SU-DHL-6 (cell line): ENCODE measurements at regions not wholly inside any gene's neighbourhood (a gene's known extent, or its start where the extent isn't known, plus 50 kb on each side); places are given as distances from the start of the nearest gene placed in this dataset.

Source experiments
- H2AFZ ChIP-seq: fragments of 200-600 bp; sonication (generic); 2 replicates; pipeline ENCODE4 v1.6.1; 2014; ENCODE audit warnings: low read depth, mild to moderate bottlenecking, moderate library complexity, mixed read lengths, antibody characterized with exemption, low read length; ENCODE audit not compliant: severe bottlenecking
- H3F3A ChIP-seq: fragments of 200-600 bp; shearing (Covaris generic); 2 replicates; pipeline ENCODE4 v1.6.0; 2016; ENCODE audit warnings: antibody characterized with exemption, mild to moderate bottlenecking; ENCODE audit not compliant: insufficient read depth
- H3K27ac ChIP-seq: fragments of 200-600 bp; sonication (generic); 2 replicates; pipeline ENCODE4 v1.5.1; 2016; ENCODE audit warnings: low read depth, mild to moderate bottlenecking, low read length, moderate library complexity, mixed read lengths
- H3K27me3 ChIP-seq: fragments of 200-600 bp; sonication (generic), shearing (Covaris generic); 2 replicates; pipeline ENCODE4 v1.6.0; 2014; ENCODE audit warnings: mild to moderate bottlenecking, low read length
- H3K36me3 ChIP-seq: fragments of 200-600 bp; sonication (generic); 2 replicates; pipeline ENCODE4 v1.6.1; 2014; ENCODE audit warnings: mild to moderate bottlenecking, low read length, mixed read lengths
- H3K4me2 ChIP-seq: fragments of 300-600, 200-600 bp; shearing (Covaris generic), sonication (generic); 2 replicates; pipeline ENCODE4 v1.6.0; 2014; ENCODE audit warnings: low read length, low read depth, mild to moderate bottlenecking; ENCODE audit not compliant: poor library complexity, severe bottlenecking
- H3K4me3 ChIP-seq: fragments of 200-600 bp; sonication (generic); 2 replicates; pipeline ENCODE4 v1.5.1; 2014; ENCODE audit warnings: antibody characterized with exemption, low read length, mild to moderate bottlenecking, mixed read lengths; ENCODE audit not compliant: insufficient read depth, poor library complexity, severe bottlenecking
- H3K79me2 ChIP-seq: fragments of 200-600 bp; sonication (generic); 2 replicates; pipeline ENCODE4 v1.6.1; 2014; ENCODE audit warnings: mild to moderate bottlenecking, low read length, moderate library complexity; ENCODE audit not compliant: insufficient read depth
- H3K9ac ChIP-seq: fragments of 200-600 bp; sonication (generic); 2 replicates; pipeline ENCODE4 v1.7.0; 2014; ENCODE audit warnings: mild to moderate bottlenecking, low read length
- H3K9me2 ChIP-seq: fragments of 200-600 bp; sonication (generic); replicated peaks from 2 replicates; pipeline ENCODE4 v1.6.1; 2014; ENCODE audit warnings: low read length; ENCODE audit not compliant: insufficient read depth
- H3K9me3 ChIP-seq: fragments of 200-600 bp; sonication (generic); 2 replicates; pipeline ENCODE4 v1.6.1; 2014; ENCODE audit warnings: low read length, mixed read lengths; ENCODE audit not compliant: insufficient read depth
- H4K20me1 ChIP-seq: fragments of 200-600 bp; sonication (generic); 2 replicates; pipeline ENCODE4 v1.6.1; 2014; ENCODE audit warnings: low read depth, mild to moderate bottlenecking, antibody characterized with exemption, low read length, moderate library complexity, mixed read lengths
- EZH2phosphoT487 ChIP-seq: fragments of 200-600 bp; sonication (generic), shearing (Covaris generic); conservative IDR thresholded peaks from 2 replicates; pipeline ENCODE4 v1.6.1; 2018; ENCODE audit warnings: mild to moderate bottlenecking, antibody characterized with exemption, low read length, moderate library complexity, mixed read lengths
- TF ChIP-seq, protein P1 (sequence below): fragments of 200-600 bp; sonication (generic); IDR thresholded peaks from one replicate; pipeline ENCODE4 v1.5.1; 2017; ENCODE audit warnings: antibody characterized with exemption, mild to moderate bottlenecking, low read length, moderate library complexity; ENCODE audit not compliant: insufficient read depth, poor library complexity, severe bottlenecking

DNA sequence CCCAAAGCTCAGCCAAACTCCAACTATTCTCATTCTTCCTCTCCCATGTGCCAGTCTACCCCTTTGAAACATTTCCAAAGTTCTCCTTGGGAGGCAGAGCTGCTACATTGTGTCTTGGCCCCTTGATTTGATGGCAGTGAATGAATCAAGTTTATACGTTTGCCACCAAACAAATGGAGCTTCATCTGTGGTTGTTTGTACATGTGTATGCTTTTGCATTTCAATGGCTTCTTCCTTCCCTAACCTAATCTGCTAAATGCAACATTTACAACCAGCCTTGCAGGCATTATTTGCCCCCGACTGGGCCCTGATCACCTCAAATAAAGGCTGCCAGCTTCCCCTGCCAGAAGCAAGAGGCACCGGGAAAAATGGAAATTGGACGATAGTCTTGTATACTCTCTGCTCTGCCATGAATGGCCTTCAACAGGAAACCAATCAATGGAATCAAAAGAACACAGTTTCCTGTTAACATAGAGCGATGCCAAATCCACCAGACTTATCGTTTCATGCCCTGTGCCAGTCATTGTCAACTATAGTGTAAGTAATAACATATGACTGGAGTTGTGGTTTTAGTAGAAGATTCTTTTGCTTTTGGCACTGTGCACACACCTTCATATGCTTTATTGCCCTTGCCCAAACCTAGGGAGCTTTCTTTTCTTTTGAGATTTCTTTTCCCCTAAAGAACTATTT is 97.8 kb downstream of the TMEM30B start:
- Histone ChIP-seq H3K9me3 (no peaks in the 10 kb centered on the region), H3F3A (no peaks in the 10 kb centered on the region), H2AFZ (no peak overlapping the region), H3K9me2 (no peaks in the 10 kb centered on the region), H3K4me2 (no peak overlapping the region), H3K27me3 (no peaks in the 10 kb centered on the region), H3K79me2 (no peaks in the 10 kb centered on the region), H3K36me3 (no peaks in the 10 kb centered on the region), H4K20me1 (no peaks in the 10 kb centered on the region), H3K4me3 (no peak overlapping the region), H3K9ac (no peak overlapping the region), H3K27ac (no peak overlapping the region)
- no peak for TF ChIP-seq EZH2phosphoT487
- TF ChIP-seq, protein P1, sequence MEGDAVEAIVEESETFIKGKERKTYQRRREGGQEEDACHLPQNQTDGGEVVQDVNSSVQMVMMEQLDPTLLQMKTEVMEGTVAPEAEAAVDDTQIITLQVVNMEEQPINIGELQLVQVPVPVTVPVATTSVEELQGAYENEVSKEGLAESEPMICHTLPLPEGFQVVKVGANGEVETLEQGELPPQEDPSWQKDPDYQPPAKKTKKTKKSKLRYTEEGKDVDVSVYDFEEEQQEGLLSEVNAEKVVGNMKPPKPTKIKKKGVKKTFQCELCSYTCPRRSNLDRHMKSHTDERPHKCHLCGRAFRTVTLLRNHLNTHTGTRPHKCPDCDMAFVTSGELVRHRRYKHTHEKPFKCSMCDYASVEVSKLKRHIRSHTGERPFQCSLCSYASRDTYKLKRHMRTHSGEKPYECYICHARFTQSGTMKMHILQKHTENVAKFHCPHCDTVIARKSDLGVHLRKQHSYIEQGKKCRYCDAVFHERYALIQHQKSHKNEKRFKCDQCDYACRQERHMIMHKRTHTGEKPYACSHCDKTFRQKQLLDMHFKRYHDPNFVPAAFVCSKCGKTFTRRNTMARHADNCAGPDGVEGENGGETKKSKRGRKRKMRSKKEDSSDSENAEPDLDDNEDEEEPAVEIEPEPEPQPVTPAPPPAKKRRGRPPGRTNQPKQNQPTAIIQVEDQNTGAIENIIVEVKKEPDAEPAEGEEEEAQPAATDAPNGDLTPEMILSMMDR: no peak

DNA sequence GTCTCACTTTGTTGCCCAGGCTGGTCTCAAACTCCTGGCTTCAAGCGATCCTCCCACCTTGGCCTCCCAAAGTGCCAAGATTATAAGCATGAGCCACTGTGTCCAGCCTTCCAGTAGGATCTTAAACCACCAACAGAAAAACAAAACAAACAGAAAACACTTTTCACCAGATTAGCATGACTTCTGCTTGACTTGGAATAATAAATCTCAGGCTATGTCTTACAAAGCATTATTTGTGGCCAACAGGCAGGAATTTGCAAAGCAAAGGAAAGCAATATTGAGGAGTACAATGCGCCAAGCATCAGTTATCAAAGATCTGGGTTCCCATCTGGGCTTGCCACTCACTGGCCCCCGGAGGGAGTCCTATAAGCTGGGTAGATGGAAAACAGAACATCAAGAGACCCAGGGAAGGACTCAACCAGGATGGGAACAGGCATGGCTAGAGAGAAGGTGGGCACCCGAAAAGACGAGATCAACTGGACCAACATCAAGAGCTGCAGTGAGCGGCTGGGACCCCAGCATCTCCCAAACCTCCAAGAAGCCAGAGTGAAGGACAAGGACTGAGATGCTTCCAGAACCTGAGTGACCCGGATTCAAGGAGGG is 101.2 kb downstream of the TMEM30B start:
- H3K9me3 ChIP-seq: no peaks in the 10 kb centered on the region
- no peak overlapping the region for H2AFZ ChIP-seq
- no peaks in the 10 kb centered on the region for H4K20me1 ChIP-seq
- H3F3A ChIP-seq: no peaks in the 10 kb centered on the region
- no peak overlapping the region for H3K9ac ChIP-seq
- no peak for TF ChIP-seq EZH2phosphoT487
- TF ChIP-seq, protein P1: no peak
- H3K27ac ChIP-seq: no peak overlapping the region
- no peak overlapping the region for H3K4me2 ChIP-seq
- H3K79me2 ChIP-seq: no peaks in the 10 kb centered on the region
- H3K4me3 ChIP-seq: no peak overlapping the region
- no peaks in the 10 kb centered on the region for H3K27me3 ChIP-seq
- no peaks in the 10 kb centered on the region for H3K36me3 ChIP-seq
- no peaks in the 10 kb centered on the region for H3K9me2 ChIP-seq

DNA sequence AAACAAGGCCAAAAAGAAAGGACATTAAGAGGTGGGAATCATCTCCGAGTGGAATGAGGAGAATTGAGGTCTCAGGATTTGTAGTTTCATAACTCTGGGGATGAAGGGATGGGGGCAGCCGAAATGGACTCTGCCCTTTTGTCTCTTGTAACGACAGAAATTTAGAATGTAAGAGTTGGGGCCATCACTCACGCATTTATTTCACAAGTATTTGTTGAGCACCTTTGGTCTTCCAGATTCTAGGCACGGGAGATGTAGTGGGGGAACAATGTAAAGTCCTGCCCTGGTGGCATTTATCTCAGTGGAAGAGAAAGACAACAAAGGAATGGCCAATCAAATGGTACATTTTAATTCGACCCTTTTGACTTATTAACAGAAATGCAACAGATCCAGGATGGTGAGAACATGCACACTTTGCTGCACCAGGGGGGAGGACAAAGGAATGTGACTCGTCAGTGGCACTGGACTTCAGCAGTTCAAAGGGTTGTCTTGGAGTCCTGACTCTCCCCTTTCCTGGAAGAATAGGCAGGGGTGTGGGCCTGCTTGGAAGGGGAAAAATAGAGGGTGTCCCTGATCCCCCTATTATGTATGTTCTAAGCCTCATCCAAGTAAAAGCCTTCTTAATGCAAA is 102.0 kb downstream of the TMEM30B start:
- H3K4me2 ChIP-seq: no peak overlapping the region

More for the DNA sequence above, 102.0 kb downstream of the TMEM30B start:
- no peaks in the 10 kb centered on the region for H3K27me3 ChIP-seq
- no peaks in the 10 kb centered on the region for H3K9me3 ChIP-seq
- H3K36me3 ChIP-seq: no peaks in the 10 kb centered on the region
- H3K27ac ChIP-seq: no peak overlapping the region
- TF ChIP-seq, protein P1: no peak
- no peak for TF ChIP-seq EZH2phosphoT487
- H3K9ac ChIP-seq: no peak overlapping the region
- H3K4me3 ChIP-seq: no peak overlapping the region
- no peaks in the 10 kb centered on the region for H3K9me2 ChIP-seq
- no peaks in the 10 kb centered on the region for H4K20me1 ChIP-seq
- H2AFZ ChIP-seq: no peak overlapping the region
- no peaks in the 10 kb centered on the region for H3K79me2 ChIP-seq
- H3F3A ChIP-seq: no peaks in the 10 kb centered on the region
